ENCODE measurements at regions not wholly inside any gene's neighbourhood (a gene's known extent, or its start where the extent isn't known, plus 50 kb on each side); places are given as distances from the start of the nearest gene placed in this dataset.

DNA sequence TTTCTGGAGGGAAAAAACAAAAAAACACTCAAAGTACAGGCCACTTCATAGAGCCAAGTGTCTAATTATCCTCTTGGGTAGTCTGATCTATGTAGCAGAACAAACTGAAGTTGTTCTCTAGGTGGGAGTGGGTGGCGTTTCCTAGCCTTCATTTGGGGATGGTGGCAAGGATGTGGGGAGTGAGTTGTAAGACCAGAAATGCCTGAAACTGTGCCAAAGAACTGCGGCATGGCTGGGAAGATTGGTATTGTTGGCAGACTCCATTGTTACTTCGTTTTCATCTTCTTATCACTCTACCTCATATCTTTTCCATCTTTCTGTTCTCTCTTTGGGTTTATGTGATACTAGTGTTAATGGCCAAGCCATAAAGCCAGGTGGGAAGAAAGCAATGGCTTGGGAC is 177.3 kb upstream of the DDHD1 start:
- DNase-seq (ENCODE audit: low read depth in 2 of 3, low spot score in 2 of 3) = no peak

GRCh38 chr14:53328841-53329240 is 175.7 kb upstream of the DDHD1 start:
- no peak for DNase-seq (ENCODE audit: low read depth in 2 of 3, low spot score in 2 of 3)

- DNase-seq (ENCODE audit: low read depth in 2 of 3, low spot score in 2 of 3) = no peak
Observed at GRCh38 chr14:53327716-53328115, 174.6 kb upstream of the DDHD1 start.

GRCh38 chr14:53325176-53325806 is 172.2 kb upstream of the DDHD1 start:
- peak in 2 of 3 donors; percentile 4 to 10 for DNase-seq (ENCODE audit: low read depth in 2 of 3, low spot score in 2 of 3)

DNA sequence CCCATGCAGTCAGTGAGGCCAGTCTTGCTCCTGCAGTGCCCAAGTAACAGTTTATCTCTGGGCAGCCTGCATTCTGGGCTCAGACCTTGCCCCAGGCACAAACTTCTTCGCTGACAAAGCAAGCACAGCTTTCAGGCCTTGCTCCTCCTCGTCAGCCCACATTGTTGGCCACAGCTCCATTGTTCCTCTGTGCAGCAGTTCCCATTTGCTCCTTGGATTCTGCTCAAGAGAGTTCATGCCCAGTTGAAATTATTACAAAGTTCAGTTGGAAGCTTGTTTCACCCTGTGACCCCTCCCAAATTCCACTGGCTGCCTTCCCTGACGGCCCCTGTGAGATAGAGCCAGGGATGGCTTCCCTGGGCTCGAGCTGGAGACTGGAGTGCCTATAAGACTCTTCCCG is 163.4 kb upstream of the DDHD1 start:
- DNase-seq (ENCODE audit: low read depth in 2 of 3, low spot score in 2 of 3) = no peak

GRCh38 chr14:53310412-53310811 is 157.3 kb upstream of the DDHD1 start:
- DNase-seq (ENCODE audit: low read depth in 2 of 3, low spot score in 2 of 3) = no peak

DNA sequence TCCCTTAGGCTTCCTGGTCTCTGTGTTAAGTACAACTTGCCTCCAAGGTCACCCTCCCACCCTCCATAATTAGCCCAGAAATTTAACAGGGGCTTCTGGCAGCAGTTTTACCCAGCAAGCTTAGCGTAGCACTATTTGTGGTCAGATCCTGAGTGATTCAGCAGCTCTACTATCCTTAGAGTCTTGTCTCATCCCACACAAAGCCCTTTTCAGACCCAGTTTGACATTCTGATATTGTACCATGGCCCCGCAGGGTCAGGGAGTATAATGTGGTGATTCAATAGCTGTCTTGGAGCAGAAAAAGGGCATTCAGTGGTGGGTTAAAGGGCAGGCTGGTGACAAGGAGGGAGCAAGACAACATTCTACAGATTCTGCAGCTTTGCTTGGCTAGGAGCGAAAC is 153.8 kb upstream of the DDHD1 start:
- DNase-seq (ENCODE audit: low read depth in 2 of 3, low spot score in 2 of 3) = no peak

DNA sequence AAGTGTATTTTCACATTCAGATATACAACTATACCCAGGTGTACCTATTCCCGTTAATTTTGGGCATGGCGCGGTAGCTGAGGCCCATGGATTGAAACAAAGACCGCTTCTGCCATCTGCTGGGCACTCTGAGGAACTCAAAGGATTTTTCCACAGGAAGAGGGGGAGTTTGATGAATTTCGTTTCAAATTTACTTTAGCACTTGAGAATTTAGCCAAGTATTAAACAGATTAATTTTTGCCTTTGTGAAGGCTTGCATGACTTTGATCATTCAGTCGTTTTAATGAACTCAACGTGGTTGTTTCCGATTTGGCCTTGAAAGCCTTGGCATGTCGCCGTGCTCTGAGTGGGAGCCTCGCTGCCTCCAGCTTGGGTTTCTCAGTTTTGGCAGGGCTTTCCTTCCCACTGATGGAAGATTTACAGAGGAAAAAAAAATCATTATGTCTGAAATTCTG is 153.2 kb upstream of the DDHD1 start:
- DNase-seq (ENCODE audit: low read depth in 2 of 3, low spot score in 2 of 3) = peak in 2 of 3 donors; percentile 37 to 63

- DNase-seq (ENCODE audit: low read depth in 2 of 3, low spot score in 2 of 3) = no peak
Observed at GRCh38 chr14:53304726-53305381, 151.7 kb upstream of the DDHD1 start.

GRCh38 chr14:53295985-53296582 is 143.0 kb upstream of the DDHD1 start:
- peak; percentile 18 to 67 (median 26) for DNase-seq (ENCODE audit: low read depth in 2 of 3, low spot score in 2 of 3)

- no peak for DNase-seq (ENCODE audit: low read depth in 2 of 3, low spot score in 2 of 3)
Observed at GRCh38 chr14:53295372-53295771, 142.2 kb upstream of the DDHD1 start.

GRCh38 chr14:53286301-53286700 is 133.2 kb upstream of the DDHD1 start:
- no peak for DNase-seq (ENCODE audit: low read depth in 2 of 3, low spot score in 2 of 3)

- DNase-seq (ENCODE audit: low read depth in 2 of 3, low spot score in 2 of 3) = no peak
Observed at GRCh38 chr14:53285821-53286220, 132.7 kb upstream of the DDHD1 start.

GRCh38 chr14:53285064-53285463 is 131.9 kb upstream of the DDHD1 start:
- no peak for DNase-seq (ENCODE audit: low read depth in 2 of 3, low spot score in 2 of 3)

DNA sequence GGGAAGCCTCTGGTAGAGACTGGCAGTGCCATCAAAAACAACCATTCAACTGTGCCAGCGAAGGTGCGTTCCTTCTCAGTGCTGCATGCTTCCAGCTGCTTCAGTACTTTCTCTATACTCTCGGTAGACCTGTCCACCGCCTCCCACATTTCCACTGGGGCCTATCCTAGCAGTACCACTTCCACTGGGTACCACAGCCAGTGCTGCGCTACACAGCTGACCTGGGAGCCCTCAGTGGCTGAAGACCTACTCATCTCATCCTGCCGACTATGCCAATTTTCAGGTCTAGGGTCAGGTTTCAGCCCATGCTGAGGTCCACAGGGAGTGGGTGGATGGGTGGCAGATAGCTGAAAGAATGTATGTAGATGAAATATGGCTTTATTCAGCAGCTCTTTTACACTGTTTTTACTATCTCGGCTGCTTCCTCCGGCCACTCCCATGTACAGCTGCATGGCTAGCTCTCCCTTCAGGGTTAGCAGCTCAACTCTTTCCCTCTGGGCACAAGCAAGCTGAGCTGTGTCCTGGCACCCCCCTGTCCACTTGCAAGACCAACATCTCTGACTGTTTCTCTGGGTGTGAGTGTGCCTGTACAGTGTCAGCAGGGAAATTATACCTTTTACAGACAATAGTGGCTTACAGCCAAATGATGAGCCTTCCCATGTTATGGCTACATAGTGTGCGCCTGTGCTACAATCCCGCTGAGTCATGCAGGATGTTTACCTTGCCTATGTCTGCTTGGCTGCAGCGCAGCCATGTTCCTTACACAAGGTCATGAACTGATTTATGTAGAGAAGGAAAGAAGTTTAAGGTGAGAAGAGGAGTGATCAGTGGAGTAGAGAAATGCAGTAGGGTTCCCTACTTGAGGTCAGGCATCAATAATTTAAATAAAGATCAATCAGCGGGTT is 125.7 kb upstream of the DDHD1 start:
- DNase-seq (ENCODE audit: low read depth in 2 of 3, low spot score in 2 of 3) = no peak

- DNase-seq (ENCODE audit: low read depth in 2 of 3, low spot score in 2 of 3) = no peak
Observed at GRCh38 chr14:53273671-53274072, 120.5 kb upstream of the DDHD1 start.

DNA sequence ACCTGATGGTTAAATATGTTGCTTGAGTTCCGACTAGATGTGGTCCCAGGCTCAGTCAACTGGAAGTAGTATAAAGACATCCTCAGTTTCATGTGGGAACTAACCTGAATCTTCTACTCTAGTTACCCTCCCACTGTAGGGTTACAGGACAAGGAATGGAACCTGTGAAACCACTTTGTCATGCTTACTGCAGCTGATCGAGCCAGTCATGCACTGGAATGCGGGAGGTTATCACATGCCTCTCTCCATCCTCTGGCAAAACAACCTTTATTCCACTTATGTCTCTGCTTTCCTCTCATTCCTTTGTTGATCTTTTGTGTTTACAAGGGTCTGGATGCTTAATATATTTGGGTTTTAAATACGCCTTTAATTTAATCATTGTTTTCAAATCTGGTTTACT is 111.9 kb upstream of the DDHD1 start:
- no peak for DNase-seq (ENCODE audit: low read depth in 2 of 3, low spot score in 2 of 3)

DNA sequence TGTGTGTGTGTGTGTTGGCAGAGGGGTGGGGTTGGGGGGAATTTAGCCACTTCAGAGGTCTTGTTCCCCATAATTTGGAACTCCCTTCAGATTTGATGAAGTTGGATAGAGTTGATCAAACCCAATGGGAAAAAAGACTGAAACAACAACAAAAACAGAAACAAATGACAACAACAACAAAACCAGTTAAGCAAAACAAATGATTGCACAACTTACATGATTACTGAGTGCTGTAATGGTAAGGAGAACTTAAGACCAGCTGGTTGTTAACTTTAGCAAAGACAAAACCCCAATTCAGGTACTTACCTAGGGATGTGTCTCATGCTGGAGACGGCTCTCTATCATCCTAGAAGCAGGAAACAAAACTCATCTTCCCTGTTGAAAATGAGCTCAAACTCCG is 107.8 kb upstream of the DDHD1 start:
- DNase-seq (ENCODE audit: low read depth in 2 of 3, low spot score in 2 of 3) = no peak

DNA sequence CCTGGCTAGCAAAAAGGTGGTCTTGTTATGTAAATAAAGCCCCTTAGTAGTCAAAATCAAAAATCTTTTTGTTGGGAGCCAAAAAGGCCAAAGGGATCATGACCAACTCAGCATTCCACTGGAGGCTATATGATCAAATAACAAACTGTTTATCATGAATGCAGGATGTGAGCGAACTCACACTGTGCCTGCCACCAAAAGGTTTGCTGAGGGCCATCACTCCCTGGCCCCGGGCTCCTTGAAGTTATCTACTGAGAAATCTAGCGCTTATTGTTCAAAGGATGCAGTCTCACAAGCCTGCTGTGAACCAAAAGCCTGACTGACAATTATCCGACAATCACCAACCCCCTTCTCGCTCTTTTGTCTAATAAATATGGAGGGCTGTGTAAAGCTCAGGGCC is 107.2 kb upstream of the DDHD1 start:
- no peak for DNase-seq (ENCODE audit: low read depth in 2 of 3, low spot score in 2 of 3)

GRCh38 chr14:53252141-53252540 is 99.0 kb upstream of the DDHD1 start:
- DNase-seq (ENCODE audit: low read depth in 2 of 3, low spot score in 2 of 3) = no peak

DNA sequence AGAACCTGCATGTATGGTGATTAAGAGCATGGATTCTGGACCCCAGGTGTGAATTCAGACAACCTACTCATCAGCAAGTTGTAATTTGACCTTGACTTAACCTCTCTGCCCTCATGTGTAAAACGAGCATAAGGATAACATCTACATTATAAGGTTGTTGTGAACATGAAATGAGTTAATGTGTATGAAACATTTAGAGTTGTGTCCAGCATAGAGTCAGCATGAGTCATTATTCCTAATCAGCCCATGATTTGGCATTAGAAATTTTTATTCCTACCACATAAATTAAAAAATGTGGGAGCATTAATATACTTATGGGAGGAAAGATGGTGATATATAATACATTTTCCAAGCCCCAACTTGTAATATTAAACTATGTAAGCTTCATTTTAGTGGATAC is 95.9 kb upstream of the DDHD1 start:
- DNase-seq (ENCODE audit: low read depth in 2 of 3, low spot score in 2 of 3) = no peak
